ENCODE measurements at regions not wholly inside any gene's neighbourhood (a gene's known extent, or its start where the extent isn't known, plus 50 kb on each side); places are given as distances from the start of the nearest gene placed in this dataset.
"Not testable (repeated sequence)": the region's sequence is repeated elsewhere in the genome, so short reads cannot be mapped to it uniquely, and the experiment has no call there.

DNA sequence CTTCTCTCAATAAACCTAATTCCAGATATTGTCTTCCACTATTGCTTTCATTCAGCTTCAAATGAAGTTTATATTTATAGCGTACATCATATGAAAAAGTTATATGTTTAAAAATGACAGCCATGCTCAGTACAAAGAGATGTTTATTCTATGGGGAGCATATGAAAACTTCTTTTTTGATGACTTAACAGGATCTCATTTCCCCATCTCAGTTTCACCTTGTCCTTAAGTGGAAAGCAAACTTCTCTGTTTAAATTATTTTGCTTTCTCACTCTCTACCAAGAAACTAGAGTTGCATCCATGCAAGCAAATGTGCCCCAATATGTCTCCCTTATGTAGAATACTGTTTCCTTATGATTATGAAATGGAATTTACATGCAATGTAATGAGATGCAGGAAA lies 799.5 kb upstream of the RGS18 start:
- no peak for DNase-seq

GRCh38 chr1:191366686-191367085 lies 791.6 kb upstream of the RGS18 start:
- DNase-seq, result no peak

GRCh38 chr1:191368891-191369654 lies 789.2 kb upstream of the RGS18 start:
- DNase-seq, result no peak

DNA sequence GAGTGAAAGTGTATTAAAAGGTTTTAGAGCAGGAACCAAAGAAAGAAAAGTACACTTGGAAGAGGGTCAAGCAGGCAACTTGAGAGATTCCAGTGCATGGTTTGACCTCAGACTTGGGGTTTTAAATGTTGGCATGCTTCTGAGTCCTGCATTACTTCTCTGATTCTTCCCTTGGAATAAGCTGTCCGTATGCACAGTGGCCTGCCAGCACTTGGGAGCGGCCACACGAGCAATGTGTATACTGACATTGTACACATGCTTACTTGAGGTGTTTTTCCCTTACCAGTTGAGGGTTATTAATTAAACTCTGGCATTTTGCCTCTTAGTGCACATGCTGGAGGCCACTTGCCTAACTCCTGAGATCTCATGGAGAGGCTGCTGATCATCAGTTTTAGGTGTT lies 786.6 kb upstream of the RGS18 start:
- peak; percentile 1 for DNase-seq

- no peak for DNase-seq
These were observed 770.0 kb upstream of the RGS18 start for GRCh38 chr1:191388283-191388682.

- no peak for DNase-seq
These were observed 761.6 kb upstream of the RGS18 start for GRCh38 chr1:191396622-191397021.

DNA sequence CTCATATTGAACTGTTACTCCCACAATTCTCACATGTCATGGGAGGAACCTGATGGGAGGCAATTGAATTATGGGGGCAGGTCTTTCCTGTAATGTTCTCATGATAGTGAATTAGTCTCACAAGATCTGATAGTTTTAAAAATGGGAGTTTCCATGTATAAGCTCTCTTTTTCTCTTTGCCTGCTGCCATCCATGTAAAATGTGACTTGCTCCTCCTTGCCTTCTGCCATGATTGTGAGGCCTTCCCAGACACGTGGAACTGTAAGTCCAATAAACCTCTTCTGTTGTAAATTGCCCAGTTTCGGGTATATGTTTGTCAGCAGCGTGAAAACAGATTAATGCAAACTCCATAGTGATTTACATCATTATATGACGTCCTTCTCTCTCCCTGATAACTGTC lies 759.7 kb upstream of the RGS18 start:
- DNase-seq, result no peak

DNA sequence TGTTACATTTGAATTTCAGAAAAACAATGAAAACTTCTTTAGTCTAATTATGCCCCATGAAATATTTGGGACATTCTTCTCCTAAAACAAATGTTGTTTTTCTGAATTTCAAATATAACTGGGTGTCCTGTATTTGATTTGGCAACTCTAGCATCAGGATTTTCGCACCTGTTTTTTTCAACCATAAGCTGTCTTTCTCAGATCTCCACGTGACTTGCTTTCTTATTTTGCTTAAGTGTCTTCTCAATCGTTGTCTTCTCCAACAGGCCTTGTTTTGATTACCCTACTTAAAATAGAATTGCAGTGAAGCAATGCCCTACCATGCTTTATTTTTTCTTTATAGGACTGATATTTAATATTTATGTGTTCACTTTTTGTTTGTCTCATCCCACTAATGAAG lies 752.8 kb upstream of the RGS18 start:
- DNase-seq, result no peak

DNA sequence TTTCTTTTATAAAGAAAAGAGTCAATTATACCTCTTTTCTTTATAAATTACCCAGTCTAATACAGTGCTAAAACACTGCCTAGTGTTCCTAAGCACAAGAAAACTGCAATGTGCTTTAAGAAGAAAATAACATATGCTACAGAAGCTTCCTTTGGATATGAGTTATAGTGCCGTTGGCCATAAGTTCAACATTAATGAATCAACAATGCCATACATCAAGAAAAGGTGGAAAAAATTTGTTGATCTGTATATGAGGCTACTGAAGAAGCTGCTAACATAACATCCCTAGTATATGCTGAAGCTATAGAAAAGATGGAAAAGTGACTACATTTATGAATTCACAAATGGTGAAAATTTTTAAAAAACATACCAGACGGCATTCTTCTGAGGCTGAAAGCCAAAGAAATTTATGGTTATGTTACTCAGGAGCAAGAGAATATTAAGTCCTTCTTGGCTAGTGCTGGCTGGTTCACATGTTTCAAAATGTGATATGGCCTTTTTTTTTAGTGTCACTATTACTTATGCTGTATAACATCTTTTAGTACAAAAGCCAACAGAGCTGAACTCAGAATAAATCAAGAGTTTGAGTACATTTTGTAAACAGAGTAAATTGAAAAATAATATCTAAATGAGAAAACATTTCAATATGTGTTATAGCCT lies 743.2 kb upstream of the RGS18 start:
- DNase-seq, result no peak

GRCh38 chr1:191419842-191420241 lies 738.4 kb upstream of the RGS18 start:
- no peak for DNase-seq

DNA sequence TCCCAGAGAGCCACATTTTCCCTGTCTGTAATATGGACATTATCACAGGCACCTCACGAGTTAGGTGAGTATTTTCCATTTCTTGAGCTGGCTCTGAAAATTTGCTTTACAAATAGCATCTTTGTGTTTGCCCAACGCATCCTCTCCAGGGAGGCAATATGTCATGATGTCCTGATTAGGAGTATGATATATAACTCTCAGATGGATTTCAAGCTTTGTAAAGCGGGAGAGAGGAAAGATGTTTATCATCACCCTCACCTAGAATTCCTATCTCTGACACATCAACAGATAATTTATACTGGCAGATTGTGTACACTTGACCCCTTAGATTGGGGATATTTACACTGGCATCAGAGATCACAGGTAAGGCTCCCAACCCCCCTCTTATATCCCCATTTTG lies 730.7 kb upstream of the RGS18 start:
- no peak for DNase-seq

- no peak for DNase-seq
These were observed 725.4 kb upstream of the RGS18 start for GRCh38 chr1:191432817-191433216.

- DNase-seq, result no peak
These were observed 719.3 kb upstream of the RGS18 start for GRCh38 chr1:191438979-191439378.

DNA sequence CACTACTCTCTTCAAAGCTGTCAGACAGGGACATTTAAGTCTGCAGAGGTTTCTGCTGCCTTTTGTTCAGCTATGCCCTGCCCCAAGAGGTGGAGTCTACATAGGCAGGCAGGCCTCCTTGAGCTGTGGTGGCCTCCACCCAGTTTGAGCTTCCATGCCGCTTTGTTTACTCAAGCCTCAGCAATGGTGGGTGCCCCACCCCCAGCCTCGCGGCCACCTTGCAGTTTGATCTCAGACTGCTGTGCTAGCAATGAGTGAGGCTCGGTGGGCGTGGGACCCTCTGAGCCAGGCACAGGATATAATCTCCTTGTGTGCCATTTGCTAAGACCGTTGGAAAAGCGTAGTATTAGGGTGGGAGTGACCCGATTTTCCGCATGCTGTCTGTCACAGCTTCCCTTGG lies 710.0 kb upstream of the RGS18 start:
- DNase-seq, result not testable (repeated sequence)

- DNase-seq, result no peak
These were observed 705.7 kb upstream of the RGS18 start for GRCh38 chr1:191452586-191452985.

DNA sequence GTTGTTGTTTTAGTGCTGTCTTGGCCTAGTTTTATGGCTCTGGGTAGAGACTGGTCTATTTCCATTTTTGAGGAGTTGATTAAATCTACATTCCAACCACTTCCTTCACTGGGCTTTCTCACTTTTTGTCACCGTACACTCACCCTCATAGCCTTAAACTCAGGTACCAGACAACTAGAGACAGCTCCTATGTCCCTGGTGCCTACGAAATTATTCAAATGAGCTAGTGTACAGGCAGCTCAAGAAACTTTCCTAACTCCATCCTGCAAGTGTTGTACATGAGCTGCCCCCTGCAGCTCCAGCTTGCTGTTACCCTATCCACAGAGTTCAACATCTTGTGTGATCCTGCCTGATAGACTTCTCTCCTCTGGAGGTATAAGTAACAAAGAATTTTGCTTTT lies 704.8 kb upstream of the RGS18 start:
- DNase-seq, result no peak

DNA sequence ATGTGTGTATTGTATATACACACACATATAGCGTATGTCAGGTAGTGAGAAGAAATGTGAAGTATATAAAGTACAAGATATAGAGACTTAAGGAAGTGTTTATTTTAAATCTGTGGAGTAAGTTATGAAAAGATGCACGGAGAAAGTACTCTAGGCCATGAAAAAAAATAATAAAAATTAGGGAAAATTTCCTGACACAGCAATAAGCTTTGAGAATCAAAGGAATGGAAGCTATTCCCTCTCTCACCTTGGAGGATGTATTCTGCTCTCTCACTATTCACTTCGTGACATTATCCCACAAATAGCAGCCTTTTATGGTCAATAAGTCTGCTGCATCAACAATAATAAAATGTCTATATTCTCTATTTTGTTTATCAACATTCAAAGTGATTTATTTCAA lies 700.4 kb upstream of the RGS18 start:
- no peak for DNase-seq

DNA sequence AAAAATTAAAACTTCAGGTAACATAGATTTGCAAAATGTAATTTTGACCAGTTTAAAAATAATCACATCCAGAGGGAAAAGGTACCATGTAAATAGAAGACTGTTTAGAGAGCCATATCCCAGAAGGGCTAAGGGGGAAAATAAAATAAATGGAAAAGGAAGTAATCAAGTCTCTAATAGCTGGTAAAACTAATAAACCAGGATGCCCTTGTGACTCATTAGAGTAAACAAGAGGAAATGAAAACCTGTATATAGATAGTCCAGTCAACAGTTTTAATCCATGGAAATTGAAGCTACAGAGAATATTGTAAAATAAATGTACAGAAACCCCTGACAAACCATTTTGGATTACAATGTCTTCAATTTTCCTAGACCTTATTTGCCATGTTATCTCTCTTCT lies 698.0 kb upstream of the RGS18 start:
- no peak for DNase-seq

- no peak for DNase-seq
These were observed 674.3 kb upstream of the RGS18 start for GRCh38 chr1:191483988-191484387.

GRCh38 chr1:191490303-191490702 lies 668.0 kb upstream of the RGS18 start:
- DNase-seq, result no peak

GRCh38 chr1:191495040-191495439 lies 663.2 kb upstream of the RGS18 start:
- DNase-seq, result no peak

DNA sequence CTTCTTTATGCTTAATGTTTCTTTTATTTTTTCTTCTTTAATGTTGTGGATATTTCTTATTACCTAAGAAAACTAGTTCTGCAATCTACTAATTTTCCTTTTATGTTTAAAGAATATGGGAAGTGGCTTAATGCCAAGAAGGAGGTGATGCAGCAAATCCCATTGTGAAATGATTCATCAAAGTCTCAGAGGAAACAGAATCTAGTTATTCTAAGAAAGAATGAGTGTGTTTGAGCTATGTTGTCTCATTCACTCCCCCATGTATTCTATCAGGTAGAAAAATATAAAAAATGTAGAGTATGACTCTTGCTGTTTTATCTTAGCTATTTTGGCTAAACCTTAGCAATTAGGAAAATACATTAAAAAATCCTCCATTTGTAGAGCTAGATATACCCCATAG lies 659.9 kb upstream of the RGS18 start:
- DNase-seq, result no peak

- no peak for DNase-seq
These were observed 659.4 kb upstream of the RGS18 start for GRCh38 chr1:191498825-191499224.

GRCh38 chr1:191504999-191505398 lies 653.3 kb upstream of the RGS18 start:
- no peak for DNase-seq

Measured in renal pelvis (tissue), 1 donor.